HepG2 (cell line): ENCODE measurements at regions not wholly inside any gene's neighbourhood (a gene's known extent, or its start where the extent isn't known, plus 50 kb on each side); places are given as distances from the start of the nearest gene placed in this dataset.

ENCODE experiments used
- ATRX ChIP-seq: sonication (generic); formaldehyde crosslinking; IDR thresholded peaks from 2 replicates; pipeline ENCODE4 v1.4.0; 2020; ENCODE audit warnings: missing genetic modification reagents, borderline replicate concordance
- CTCF ChIP-seq: sonication (generic); formaldehyde crosslinking; IDR thresholded peaks from 2 replicates; pipeline ENCODE4 v1.5.0; 2020; ENCODE audit warnings: mild to moderate bottlenecking, missing genetic modification reagents, moderate library complexity
- HMG20B ChIP-seq: conservative IDR thresholded peaks from 2 replicates; pipeline ENCODE4 v1.6.1; 2016; ENCODE audit warnings: missing genetic modification reagents, missing compliant biosample characterization
- HOMEZ ChIP-seq: IDR thresholded peaks from 2 replicates; pipeline ENCODE4 v1.6.1; 2016; ENCODE audit warnings: low read depth
- NFKB2 ChIP-seq: sonication (generic); formaldehyde crosslinking; IDR thresholded peaks from 2 replicates; pipeline ENCODE4 v1.4.0; 2020; ENCODE audit warnings: missing genetic modification reagents, borderline replicate concordance
- SUZ12 ChIP-seq: fragments of 150-350 bp; IDR thresholded peaks from 2 replicates; pipeline ENCODE4 v1.6.1; 2014; ENCODE audit warnings: low read depth, low read length
- TAF1 ChIP-seq: sonication (generic); formaldehyde crosslinking; IDR thresholded peaks from 2 replicates; pipeline ENCODE4 v1.4.0; 2020; ENCODE audit warnings: missing genetic modification reagents
- ZNF576 ChIP-seq: sonication (generic); formaldehyde crosslinking; IDR thresholded peaks from 2 replicates; pipeline ENCODE4 v1.4.0; 2020; ENCODE audit warnings: mild to moderate bottlenecking, missing genetic modification reagents
- ZNF660 ChIP-seq: sonication (generic); formaldehyde crosslinking; IDR thresholded peaks from 2 replicates; pipeline ENCODE4 v1.5.1; 2020; ENCODE audit warnings: mild to moderate bottlenecking, low read depth, missing genetic modification reagents, borderline replicate concordance
- ZNF775 ChIP-seq: sonication (generic); formaldehyde crosslinking; IDR thresholded peaks from 2 replicates; pipeline ENCODE4 v1.4.0; 2020; ENCODE audit warnings: missing genetic modification reagents, mild to moderate bottlenecking, moderate library complexity, borderline replicate concordance

GRCh38 chr13:103695320-103695719 lies 629.1 kb upstream of the SLC10A2 start:
- TF ChIP-seq TAF1 (CRISPR knock-in tag) (no peak), SUZ12 (no peak), HOMEZ (CRISPR knock-in tag) (no peak), ZNF775 (CRISPR knock-in tag) (no peak), CTCF (no peak), HMG20B (CRISPR knock-in tag) (no peak), NFKB2 (CRISPR knock-in tag) (no peak), ATRX (CRISPR knock-in tag) (no peak), ZNF576 (CRISPR knock-in tag) (no peak), ZNF660 (no peak)
